ENCODE measurements at regions not wholly inside any gene's neighbourhood (a gene's known extent, or its start where the extent isn't known, plus 50 kb on each side); places are given as distances from the start of the nearest gene placed in this dataset.

DNA sequence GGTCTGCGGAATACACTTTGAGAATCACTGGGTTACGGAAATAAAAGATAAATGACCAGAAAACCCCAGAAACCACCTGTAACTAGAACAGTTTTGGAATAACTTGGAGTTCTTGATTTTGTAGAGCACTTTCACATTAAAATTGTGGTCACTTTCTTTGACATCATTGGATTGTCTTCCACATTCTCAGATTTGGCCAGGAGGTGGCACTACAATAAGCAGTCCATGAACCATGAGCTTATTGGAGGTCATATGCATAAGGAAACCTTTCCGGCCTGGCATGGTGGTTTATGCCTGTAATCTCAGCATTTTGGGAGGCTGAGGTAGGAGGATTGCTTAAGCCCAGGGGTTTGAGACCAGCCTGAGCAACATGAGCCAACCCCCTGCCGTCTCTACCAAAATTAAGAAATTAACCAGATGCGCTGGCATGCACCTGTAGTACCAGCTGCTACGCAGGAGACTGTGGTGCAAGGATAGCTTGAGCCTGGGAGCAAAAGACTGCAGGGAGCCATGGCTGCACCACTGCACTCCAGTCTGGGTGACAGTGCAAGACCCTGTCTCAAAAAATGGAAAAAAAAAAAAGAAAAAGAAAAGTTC lies 107.7 kb upstream of the CAND1 start:
- Mint-ChIP-seq H3K36me3 (no peaks in the 10 kb centered on the region), H3K4me3 (no peak overlapping the region), H3K9me3 (peaks cover 4% of the 10 kb centered on the region), H3K27me3 (ENCODE audit: low read depth) (no peaks in the 10 kb centered on the region), H3K4me1 (0 out of 2 replicates have a peak, but pooled peaks cover 2% of the 10 kb centered on the region), H3K27ac (no peak overlapping the region)
- DNase-seq (ENCODE audit: low spot score) (peak; percentile 43), ATAC-seq (peak; percentile 61)
- ChIA-PET POLR2A (no interaction called here), CTCF (interaction anchor here (0.6 to 2.4 kb wide), 31 partner anchors 13 to 467 kb away, joined by 3 to 44 read pairs (median 4); no protein-coding TSS in a partner anchor)
- TF ChIP-seq TP53 (CRISPR knock-in tag; IDR thresholded peaks at IDR 0.05) (no peak), GRHL2 (CRISPR knock-in tag; IDR thresholded peaks at IDR 0.05; ENCODE audit: insufficient replicate concordance, severe bottlenecking) (no peak)
- TF ChIP-seq, protein P1, sequence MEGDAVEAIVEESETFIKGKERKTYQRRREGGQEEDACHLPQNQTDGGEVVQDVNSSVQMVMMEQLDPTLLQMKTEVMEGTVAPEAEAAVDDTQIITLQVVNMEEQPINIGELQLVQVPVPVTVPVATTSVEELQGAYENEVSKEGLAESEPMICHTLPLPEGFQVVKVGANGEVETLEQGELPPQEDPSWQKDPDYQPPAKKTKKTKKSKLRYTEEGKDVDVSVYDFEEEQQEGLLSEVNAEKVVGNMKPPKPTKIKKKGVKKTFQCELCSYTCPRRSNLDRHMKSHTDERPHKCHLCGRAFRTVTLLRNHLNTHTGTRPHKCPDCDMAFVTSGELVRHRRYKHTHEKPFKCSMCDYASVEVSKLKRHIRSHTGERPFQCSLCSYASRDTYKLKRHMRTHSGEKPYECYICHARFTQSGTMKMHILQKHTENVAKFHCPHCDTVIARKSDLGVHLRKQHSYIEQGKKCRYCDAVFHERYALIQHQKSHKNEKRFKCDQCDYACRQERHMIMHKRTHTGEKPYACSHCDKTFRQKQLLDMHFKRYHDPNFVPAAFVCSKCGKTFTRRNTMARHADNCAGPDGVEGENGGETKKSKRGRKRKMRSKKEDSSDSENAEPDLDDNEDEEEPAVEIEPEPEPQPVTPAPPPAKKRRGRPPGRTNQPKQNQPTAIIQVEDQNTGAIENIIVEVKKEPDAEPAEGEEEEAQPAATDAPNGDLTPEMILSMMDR (IDR thresholded peaks at IDR 0.05): peak; percentile 37

DNA sequence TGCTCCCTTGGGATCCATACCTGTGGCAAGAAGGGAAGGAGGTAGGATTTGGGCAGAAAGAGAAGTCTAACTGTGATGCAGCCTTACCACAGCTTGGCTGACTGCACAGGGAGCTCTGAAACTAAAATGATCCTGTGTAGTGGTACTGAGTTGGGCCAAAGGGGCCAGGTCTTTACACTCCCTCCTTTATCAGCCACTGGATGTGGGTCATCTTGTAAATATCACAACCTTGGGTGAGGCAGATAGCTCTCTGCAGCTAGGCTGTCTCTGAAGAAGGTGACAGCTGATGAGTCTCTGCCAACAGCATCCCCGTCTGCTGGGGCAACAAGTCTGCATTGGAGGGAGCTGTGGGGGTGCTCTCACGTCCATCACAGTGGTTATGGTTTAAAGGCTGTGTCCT lies 95.9 kb upstream of the CAND1 start:
- TF ChIP-seq ZNF138 (CRISPR knock-in tag; conservative IDR thresholded peaks at IDR 0.05) (no peak), FOXP1 (CRISPR knock-in tag; IDR thresholded peaks at IDR 0.05; ENCODE audit: borderline replicate concordance) (no peak), GABPB1 (CRISPR knock-in tag; IDR thresholded peaks at IDR 0.05) (no peak), RORB (CRISPR knock-in tag; IDR thresholded peaks at IDR 0.05) (no peak), FOXJ3 (CRISPR knock-in tag; IDR thresholded peaks at IDR 0.05; ENCODE audit: borderline replicate concordance) (no peak), SMAD3 (CRISPR knock-in tag; IDR thresholded peaks at IDR 0.05; ENCODE audit: borderline replicate concordance) (no peak), ZNF317 (CRISPR knock-in tag; IDR thresholded peaks at IDR 0.05; ENCODE audit: borderline replicate concordance, low read depth) (no peak), MYBL2 (CRISPR knock-in tag; IDR thresholded peaks at IDR 0.05) (no peak), SP1 (CRISPR knock-in tag; conservative IDR thresholded peaks at IDR 0.05) (no peak), ESRRA (CRISPR knock-in tag; IDR thresholded peaks at IDR 0.05; ENCODE audit: borderline replicate concordance) (no peak), ZNF396 (CRISPR knock-in tag; IDR thresholded peaks at IDR 0.05; ENCODE audit: borderline replicate concordance) (no peak), HMGA2 (CRISPR knock-in tag; IDR thresholded peaks at IDR 0.05) (no peak)
- TF ChIP-seq, protein P2, sequence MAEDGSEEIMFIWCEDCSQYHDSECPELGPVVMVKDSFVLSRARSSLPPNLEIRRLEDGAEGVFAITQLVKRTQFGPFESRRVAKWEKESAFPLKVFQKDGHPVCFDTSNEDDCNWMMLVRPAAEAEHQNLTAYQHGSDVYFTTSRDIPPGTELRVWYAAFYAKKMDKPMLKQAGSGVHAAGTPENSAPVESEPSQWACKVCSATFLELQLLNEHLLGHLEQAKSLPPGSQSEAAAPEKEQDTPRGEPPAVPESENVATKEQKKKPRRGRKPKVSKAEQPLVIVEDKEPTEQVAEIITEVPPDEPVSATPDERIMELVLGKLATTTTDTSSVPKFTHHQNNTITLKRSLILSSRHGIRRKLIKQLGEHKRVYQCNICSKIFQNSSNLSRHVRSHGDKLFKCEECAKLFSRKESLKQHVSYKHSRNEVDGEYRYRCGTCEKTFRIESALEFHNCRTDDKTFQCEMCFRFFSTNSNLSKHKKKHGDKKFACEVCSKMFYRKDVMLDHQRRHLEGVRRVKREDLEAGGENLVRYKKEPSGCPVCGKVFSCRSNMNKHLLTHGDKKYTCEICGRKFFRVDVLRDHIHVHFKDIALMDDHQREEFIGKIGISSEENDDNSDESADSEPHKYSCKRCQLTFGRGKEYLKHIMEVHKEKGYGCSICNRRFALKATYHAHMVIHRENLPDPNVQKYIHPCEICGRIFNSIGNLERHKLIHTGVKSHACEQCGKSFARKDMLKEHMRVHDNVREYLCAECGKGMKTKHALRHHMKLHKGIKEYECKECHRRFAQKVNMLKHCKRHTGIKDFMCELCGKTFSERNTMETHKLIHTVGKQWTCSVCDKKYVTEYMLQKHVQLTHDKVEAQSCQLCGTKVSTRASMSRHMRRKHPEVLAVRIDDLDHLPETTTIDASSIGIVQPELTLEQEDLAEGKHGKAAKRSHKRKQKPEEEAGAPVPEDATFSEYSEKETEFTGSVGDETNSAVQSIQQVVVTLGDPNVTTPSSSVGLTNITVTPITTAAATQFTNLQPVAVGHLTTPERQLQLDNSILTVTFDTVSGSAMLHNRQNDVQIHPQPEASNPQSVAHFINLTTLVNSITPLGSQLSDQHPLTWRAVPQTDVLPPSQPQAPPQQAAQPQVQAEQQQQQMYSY (CRISPR knock-in tag; IDR thresholded peaks at IDR 0.05): no peak
- TF ChIP-seq, protein P3, sequence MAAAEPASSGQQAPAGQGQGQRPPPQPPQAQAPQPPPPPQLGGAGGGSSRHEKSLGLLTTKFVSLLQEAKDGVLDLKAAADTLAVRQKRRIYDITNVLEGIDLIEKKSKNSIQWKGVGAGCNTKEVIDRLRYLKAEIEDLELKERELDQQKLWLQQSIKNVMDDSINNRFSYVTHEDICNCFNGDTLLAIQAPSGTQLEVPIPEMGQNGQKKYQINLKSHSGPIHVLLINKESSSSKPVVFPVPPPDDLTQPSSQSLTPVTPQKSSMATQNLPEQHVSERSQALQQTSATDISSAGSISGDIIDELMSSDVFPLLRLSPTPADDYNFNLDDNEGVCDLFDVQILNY (CRISPR knock-in tag; IDR thresholded peaks at IDR 0.05): no peak
- ATAC-seq (no peak), DNase-seq (ENCODE audit: low spot score) (no peak)
- Mint-ChIP-seq H3K4me1 (no peaks in the 10 kb centered on the region), H3K9me3 (no peaks in the 10 kb centered on the region), H3K27ac (no peak overlapping the region), H3K36me3 (no peaks in the 10 kb centered on the region), H3K27me3 (ENCODE audit: low read depth) (0 out of 2 replicates have a peak, but pooled peaks cover 6% of the 10 kb centered on the region), H3K4me3 (no peak overlapping the region)
- POLR2A ChIA-PET: no interaction called here
- CTCF ChIA-PET: no interaction called here

DNA sequence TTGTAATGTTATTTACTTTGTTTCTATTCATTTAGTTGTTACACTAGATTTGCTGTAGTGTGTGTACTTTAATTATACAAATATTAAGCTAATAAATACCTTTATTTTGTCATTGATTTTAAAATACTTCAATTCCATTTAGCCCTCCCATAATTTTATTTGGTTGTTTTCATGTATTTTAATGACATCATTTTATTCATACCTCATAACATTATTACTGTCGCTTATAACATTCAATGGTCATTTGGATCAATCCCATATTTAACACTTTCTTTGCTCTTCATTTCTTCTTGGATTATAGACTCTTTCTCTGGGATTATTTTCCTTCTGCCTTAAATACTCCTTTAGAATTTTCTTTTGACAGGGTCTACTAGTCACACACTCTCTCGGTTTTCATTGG lies 86.6 kb upstream of the CAND1 start:
- no peak for TF ChIP-seq SMAD3 (CRISPR knock-in tag; IDR thresholded peaks at IDR 0.05; ENCODE audit: borderline replicate concordance)
- TF ChIP-seq, protein P4, sequence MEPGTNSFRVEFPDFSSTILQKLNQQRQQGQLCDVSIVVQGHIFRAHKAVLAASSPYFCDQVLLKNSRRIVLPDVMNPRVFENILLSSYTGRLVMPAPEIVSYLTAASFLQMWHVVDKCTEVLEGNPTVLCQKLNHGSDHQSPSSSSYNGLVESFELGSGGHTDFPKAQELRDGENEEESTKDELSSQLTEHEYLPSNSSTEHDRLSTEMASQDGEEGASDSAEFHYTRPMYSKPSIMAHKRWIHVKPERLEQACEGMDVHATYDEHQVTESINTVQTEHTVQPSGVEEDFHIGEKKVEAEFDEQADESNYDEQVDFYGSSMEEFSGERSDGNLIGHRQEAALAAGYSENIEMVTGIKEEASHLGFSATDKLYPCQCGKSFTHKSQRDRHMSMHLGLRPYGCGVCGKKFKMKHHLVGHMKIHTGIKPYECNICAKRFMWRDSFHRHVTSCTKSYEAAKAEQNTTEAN (CRISPR knock-in tag; IDR thresholded peaks at IDR 0.05): no peak
- ChIA-PET POLR2A (no interaction called here), CTCF (no interaction called here)
- H3K36me3 Mint-ChIP-seq: no peaks in the 10 kb centered on the region
- no peaks in the 10 kb centered on the region for H3K4me1 Mint-ChIP-seq
- H3K27me3 Mint-ChIP-seq (ENCODE audit: low read depth): peaks cover 9% of the 10 kb centered on the region
- H3K4me3 Mint-ChIP-seq: no peak overlapping the region
- H3K27ac Mint-ChIP-seq: no peak overlapping the region
- peaks cover 7% of the 10 kb centered on the region; the same call in 1 of the 2 replicates for H3K9me3 Mint-ChIP-seq
- ATAC-seq (no peak), DNase-seq (ENCODE audit: low spot score) (no peak)
